ENCODE measurements at regions not wholly inside any gene's neighbourhood (a gene's known extent, or its start where the extent isn't known, plus 50 kb on each side); places are given as distances from the start of the nearest gene placed in this dataset.

GRCh38 chr12:60398547-60398946, 802.7 kb downstream of the SLC16A7 start:
- H3K79me2 ChIP-seq (ENCODE audit: insufficient read depth, low read length), result no peaks in the 10 kb centered on the region
- H3K9me2 ChIP-seq (replicated peaks; ENCODE audit: low read depth, low read length), result no peaks in the 10 kb centered on the region
- no peaks in the 10 kb centered on the region for H3K9me3 ChIP-seq (ENCODE audit: insufficient read depth, low read depth, low read length)
- H3K9ac ChIP-seq (ENCODE audit: low read depth, low read length, poor library complexity, severe bottlenecking), result no peak overlapping the region
- H3K4me1 ChIP-seq (ENCODE audit: insufficient read depth, low read length, poor library complexity, severe bottlenecking), result no peaks in the 10 kb centered on the region
- H3K36me3 ChIP-seq (ENCODE audit: insufficient read depth, low read length), result no peaks in the 10 kb centered on the region
- H4K20me1 ChIP-seq (ENCODE audit: insufficient read depth, low read length, poor library complexity, severe bottlenecking), result no peaks in the 10 kb centered on the region
- H3K27me3 ChIP-seq (ENCODE audit: insufficient read depth, low read length, poor library complexity, severe bottlenecking), result no peaks in the 10 kb centered on the region
- no peaks in the 10 kb centered on the region for H3F3A ChIP-seq (ENCODE audit: low read depth)
- H3K4me3 ChIP-seq (ENCODE audit: low read length, poor library complexity, severe bottlenecking), result no peak overlapping the region
- no peak for TF ChIP-seq EZH2phosphoT487 (IDR thresholded peaks at IDR 0.05; ENCODE audit: borderline replicate concordance)
- no peak for TF ChIP-seq CTCF (conservative IDR thresholded peaks at IDR 0.05; ENCODE audit: low read length)
- no peak overlapping the region for H2AFZ ChIP-seq (ENCODE audit: low read length)
- no peak overlapping the region for H3K4me2 ChIP-seq (ENCODE audit: low read depth, low read length, poor library complexity, severe bottlenecking)

GRCh38 chr12:60399064-60399463, 803.2 kb downstream of the SLC16A7 start:
- H3K36me3 ChIP-seq (ENCODE audit: insufficient read depth, low read length), result no peaks in the 10 kb centered on the region
- H3K27me3 ChIP-seq (ENCODE audit: insufficient read depth, low read length, poor library complexity, severe bottlenecking), result no peaks in the 10 kb centered on the region
- H3K9ac ChIP-seq (ENCODE audit: low read depth, low read length, poor library complexity, severe bottlenecking), result no peak overlapping the region
- H4K20me1 ChIP-seq (ENCODE audit: insufficient read depth, low read length, poor library complexity, severe bottlenecking), result no peaks in the 10 kb centered on the region
- no peaks in the 10 kb centered on the region for H3F3A ChIP-seq (ENCODE audit: low read depth)
- H3K9me3 ChIP-seq (ENCODE audit: insufficient read depth, low read depth, low read length), result no peaks in the 10 kb centered on the region
- H3K9me2 ChIP-seq (replicated peaks; ENCODE audit: low read depth, low read length), result no peaks in the 10 kb centered on the region
- no peaks in the 10 kb centered on the region for H3K79me2 ChIP-seq (ENCODE audit: insufficient read depth, low read length)
- H3K4me3 ChIP-seq (ENCODE audit: low read length, poor library complexity, severe bottlenecking), result no peak overlapping the region
- no peaks in the 10 kb centered on the region for H3K4me1 ChIP-seq (ENCODE audit: insufficient read depth, low read length, poor library complexity, severe bottlenecking)
- TF ChIP-seq EZH2phosphoT487 (IDR thresholded peaks at IDR 0.05; ENCODE audit: borderline replicate concordance), result no peak
- TF ChIP-seq CTCF (conservative IDR thresholded peaks at IDR 0.05; ENCODE audit: low read length), result no peak
- H3K4me2 ChIP-seq (ENCODE audit: low read depth, low read length, poor library complexity, severe bottlenecking), result no peak overlapping the region
- no peak overlapping the region for H2AFZ ChIP-seq (ENCODE audit: low read length)

- Histone ChIP-seq H3K4me3 (ENCODE audit: low read length, poor library complexity, severe bottlenecking) (no peak overlapping the region), H3K36me3 (ENCODE audit: insufficient read depth, low read length) (no peaks in the 10 kb centered on the region), H2AFZ (ENCODE audit: low read length) (no peak overlapping the region), H4K20me1 (ENCODE audit: insufficient read depth, low read length, poor library complexity, severe bottlenecking) (no peaks in the 10 kb centered on the region), H3F3A (ENCODE audit: low read depth) (no peaks in the 10 kb centered on the region), H3K9ac (ENCODE audit: low read depth, low read length, poor library complexity, severe bottlenecking) (no peak overlapping the region), H3K9me3 (ENCODE audit: insufficient read depth, low read depth, low read length) (no peaks in the 10 kb centered on the region), H3K4me1 (ENCODE audit: insufficient read depth, low read length, poor library complexity, severe bottlenecking) (no peaks in the 10 kb centered on the region), H3K79me2 (ENCODE audit: insufficient read depth, low read length) (no peaks in the 10 kb centered on the region), H3K4me2 (ENCODE audit: low read depth, low read length, poor library complexity, severe bottlenecking) (no peak overlapping the region), H3K27me3 (ENCODE audit: insufficient read depth, low read length, poor library complexity, severe bottlenecking) (no peaks in the 10 kb centered on the region), H3K9me2 (replicated peaks; ENCODE audit: low read depth, low read length) (no peaks in the 10 kb centered on the region)
- TF ChIP-seq CTCF (conservative IDR thresholded peaks at IDR 0.05; ENCODE audit: low read length) (no peak), EZH2phosphoT487 (IDR thresholded peaks at IDR 0.05; ENCODE audit: borderline replicate concordance) (no peak)
These were observed 807.2 kb downstream of the SLC16A7 start for GRCh38 chr12:60402996-60403395.

Data from Loucy (cell line).